Prostate gland (tissue), 2 donors: ENCODE measurements at regions not wholly inside any gene's neighbourhood (a gene's known extent, or its start where the extent isn't known, plus 50 kb on each side); places are given as distances from the start of the nearest gene placed in this dataset.

Source experiments
- CTCF ChIP-seq, 4 experiments: fragments of 200-600 bp in 2 of 4; fragments of 450-650 bp in 2 of 4; sonication (generic) in 2 of 4; IDR thresholded peaks; 1 replicate in 3 of 4; 2 replicates in 1 of 4; pipeline ENCODE4 v1.5.1; 2016 to 2019; ENCODE audit warnings: antibody characterized with exemption in 4 of 4, mild to moderate bottlenecking in 2 of 4, moderate library complexity in 2 of 4
- POLR2AphosphoS5 ChIP-seq: sonication (generic); formaldehyde crosslinking; IDR thresholded peaks from one replicate; pipeline ENCODE4 v1.6.1; 2017; ENCODE audit warnings: antibody characterized with exemption

- TF ChIP-seq POLR2AphosphoS5: no peak
- no peak for TF ChIP-seq CTCF (IDR thresholded peaks at IDR 0.05)
Measured at GRCh38 chr1:98384461-98385141, 276.9 kb upstream of the SNX7 start.
